A172 (cell line): ENCODE measurements at regions not wholly inside any gene's neighbourhood (a gene's known extent, or its start where the extent isn't known, plus 50 kb on each side); places are given as distances from the start of the nearest gene placed in this dataset.
"Not testable (repeated sequence)": the region's sequence is repeated elsewhere in the genome, so short reads cannot be mapped to it uniquely, and the experiment has no call there.

ENCODE experiments used
- DNase-seq: peaks from one replicate; pipeline ENCODE4 v3.0.0-alpha.2; 2015; ENCODE audit warnings: low spot score

DNA sequence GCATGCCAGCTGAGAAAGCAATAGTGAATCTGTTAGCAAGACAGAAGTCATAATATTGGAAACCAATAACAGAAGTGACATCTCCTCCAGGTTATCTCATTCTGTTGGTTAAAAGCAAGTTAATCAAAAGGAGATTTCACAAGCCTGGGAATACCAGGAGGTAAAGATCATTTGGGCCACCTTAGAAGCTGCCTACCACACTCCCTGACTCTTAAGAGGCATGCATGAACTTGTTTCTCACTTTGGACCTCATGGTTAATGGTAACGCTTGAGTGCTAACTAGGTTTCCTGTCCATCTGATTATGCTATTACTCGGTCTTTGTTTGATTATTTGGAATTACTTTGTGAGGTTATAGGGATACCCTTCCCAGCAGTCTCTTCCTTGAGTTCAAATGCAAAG is 650.8 kb upstream of the SGO1 start:
- no peak for DNase-seq

GRCh38 chr3:20832963-20833362 is 647.0 kb upstream of the SGO1 start:
- no peak for DNase-seq

DNA sequence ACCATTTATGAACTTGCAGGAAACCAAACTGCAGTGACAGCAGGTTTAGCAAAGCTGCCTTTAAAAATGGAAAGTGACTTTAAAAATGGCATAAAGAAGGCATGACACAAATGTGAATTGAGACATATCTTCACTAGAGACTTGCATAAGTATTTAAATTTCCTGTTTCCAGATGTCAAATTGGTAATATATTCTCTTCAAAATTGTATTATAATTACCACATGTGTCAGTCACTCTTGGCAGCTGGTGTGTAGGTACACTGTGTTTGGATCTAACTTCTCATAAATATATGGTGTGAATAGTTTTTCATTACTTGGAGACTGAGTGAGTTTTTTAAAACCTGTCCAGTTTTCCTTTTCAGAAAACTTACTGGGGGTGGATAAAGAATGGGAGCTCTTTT is 636.2 kb upstream of the SGO1 start:
- no peak for DNase-seq

DNA sequence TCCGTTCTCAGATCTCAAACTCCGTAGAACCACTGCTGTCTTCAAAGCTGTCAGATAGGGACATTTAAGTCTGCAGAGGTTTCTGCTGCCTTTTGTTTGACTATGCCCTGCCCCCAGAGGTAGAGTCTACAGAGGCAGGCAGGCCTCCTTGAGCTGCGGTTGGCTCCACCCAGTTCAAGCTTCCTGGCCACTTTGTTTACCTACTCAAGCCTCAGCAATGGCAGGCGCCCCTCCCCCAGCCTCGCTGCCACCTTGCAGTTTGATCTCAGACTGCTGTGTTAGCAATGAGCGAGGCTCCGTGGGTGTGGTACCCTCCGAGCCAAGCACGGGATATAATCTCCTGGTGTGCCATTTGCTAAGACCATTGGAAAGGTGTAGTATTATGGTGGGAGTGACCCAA is 634.9 kb upstream of the SGO1 start:
- not testable (repeated sequence) for DNase-seq

- no peak for DNase-seq
Measured at GRCh38 chr3:20811631-20812030, 625.6 kb upstream of the SGO1 start.

- no peak for DNase-seq
Measured at GRCh38 chr3:20811006-20811405, 625.0 kb upstream of the SGO1 start.

DNA sequence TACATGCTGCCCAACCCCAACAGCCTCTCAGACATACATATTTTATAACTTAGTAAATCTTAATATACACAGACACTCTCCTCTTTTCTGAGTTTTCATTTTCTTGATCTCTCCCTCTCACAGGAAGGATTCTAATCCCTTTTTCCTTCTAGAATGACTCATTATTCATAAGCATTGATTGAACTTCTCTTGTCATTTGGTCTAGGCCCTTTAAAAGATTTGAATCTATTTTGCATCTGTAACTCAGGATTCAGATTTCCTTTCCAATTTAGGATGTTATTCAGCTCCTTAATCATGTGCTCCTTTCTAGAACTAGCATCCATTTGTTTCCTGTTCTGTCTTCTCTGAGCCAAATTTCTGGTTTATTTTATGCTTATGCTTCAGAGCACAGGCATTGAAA is 624.5 kb upstream of the SGO1 start:
- no peak for DNase-seq

GRCh38 chr3:20809356-20809755 is 623.4 kb upstream of the SGO1 start:
- no peak for DNase-seq

DNA sequence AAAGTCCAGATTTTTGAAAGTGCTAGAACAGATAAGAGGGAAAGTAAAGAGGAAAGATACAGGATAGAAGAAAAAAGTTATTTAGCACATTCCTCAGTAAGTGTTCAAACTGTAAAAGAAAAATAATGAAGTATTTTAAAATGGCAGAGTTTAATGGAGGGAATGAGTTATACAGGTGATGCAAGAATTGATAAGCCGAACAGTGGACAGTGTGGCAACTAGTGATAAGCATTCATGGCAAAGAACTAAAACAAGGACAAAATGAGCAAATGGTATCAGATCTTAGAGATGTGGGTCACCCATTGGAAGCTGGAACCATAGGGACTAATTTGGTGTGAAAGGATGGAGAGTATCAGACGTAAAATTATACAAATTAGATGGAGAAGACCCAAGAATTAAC is 622.9 kb upstream of the SGO1 start:
- DNase-seq: no peak

GRCh38 chr3:20798666-20799065 is 612.7 kb upstream of the SGO1 start:
- no peak for DNase-seq

GRCh38 chr3:20787005-20787404 is 601.0 kb upstream of the SGO1 start:
- DNase-seq: no peak

DNA sequence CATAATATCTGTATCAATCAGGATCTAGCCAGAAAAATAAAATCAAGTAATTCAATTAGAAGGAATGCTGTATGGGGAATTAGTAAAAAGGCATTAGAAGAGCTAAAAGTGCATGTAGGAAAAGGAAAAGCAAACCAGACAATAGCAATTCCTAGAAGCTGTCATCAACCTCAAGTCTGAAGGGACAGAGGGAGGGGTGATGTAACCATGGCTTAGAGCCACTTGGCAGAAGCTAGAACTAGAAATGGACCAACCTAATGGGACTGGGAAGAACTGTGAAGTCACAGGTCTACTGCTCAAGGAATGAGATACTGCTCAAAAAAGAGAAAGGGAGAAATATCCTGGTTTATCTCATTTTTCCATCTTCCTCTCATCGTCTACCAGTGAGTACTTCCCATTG is 590.7 kb upstream of the SGO1 start:
- no peak for DNase-seq

DNA sequence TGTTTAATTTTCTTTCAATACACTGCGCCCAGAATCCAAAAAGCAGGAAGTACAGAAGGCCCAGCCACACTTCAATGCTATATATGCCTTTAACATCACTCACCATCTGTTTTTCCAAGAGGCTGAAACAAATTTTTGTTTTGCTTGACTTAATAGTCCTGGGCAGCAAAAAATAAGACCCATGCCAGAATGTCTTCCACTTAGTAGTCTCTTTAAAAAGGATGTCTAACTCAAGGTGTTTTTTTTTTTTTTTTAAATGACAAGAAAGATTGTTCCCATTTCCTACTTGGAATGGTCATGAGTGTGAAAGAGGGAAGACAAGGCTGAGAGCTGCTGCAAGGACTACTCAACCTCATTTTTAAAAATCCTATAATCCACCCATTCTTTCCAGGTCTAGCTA is 590.3 kb upstream of the SGO1 start:
- DNase-seq: no peak

- no peak for DNase-seq
Measured at GRCh38 chr3:20773320-20773984, 587.4 kb upstream of the SGO1 start.

GRCh38 chr3:20772869-20773268 is 586.9 kb upstream of the SGO1 start:
- DNase-seq: no peak

DNA sequence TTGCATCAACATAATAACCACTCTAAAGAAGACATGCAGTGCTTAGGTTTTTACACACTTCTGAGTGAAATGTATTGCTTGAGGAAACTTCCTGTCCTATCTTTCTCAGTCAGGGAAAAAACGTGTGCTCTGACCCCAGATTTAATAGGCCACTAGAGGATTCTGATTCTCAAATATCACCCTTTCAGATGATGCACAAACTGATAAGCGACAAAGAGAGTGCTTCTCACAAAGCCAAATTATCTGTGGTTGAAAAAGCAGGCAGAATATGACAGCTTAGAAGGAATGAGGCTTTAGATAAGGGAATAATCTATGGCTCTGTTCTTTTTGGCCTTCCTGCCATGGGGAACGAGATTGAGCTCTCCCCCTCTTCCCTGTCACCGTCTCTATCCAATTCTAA is 583.4 kb upstream of the SGO1 start:
- DNase-seq: no peak

- peak; percentile 21 for DNase-seq
Measured at GRCh38 chr3:20760981-20761380, 575.0 kb upstream of the SGO1 start.

DNA sequence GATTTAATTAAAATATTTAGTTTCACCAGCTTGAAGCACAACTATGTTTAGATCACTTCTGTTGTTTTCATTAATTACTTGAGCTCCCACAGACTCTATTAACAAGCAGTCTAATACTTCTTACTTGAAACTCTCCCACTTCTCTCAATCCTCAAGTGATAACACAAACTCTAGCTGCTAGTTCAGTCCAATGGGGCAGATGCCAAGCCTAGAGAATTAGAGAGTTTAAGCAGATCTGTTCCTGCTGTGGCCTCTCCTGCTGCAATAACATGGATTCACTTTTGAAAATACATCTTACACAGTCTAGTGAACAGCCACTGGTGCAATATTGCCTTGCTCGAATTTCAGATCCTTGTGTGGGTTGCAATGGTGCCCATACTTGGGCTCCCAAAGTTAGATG is 566.4 kb upstream of the SGO1 start:
- DNase-seq: no peak

GRCh38 chr3:20751296-20751695 is 565.3 kb upstream of the SGO1 start:
- no peak for DNase-seq

- DNase-seq: no peak
Measured at GRCh38 chr3:20747741-20748140, 561.7 kb upstream of the SGO1 start.

DNA sequence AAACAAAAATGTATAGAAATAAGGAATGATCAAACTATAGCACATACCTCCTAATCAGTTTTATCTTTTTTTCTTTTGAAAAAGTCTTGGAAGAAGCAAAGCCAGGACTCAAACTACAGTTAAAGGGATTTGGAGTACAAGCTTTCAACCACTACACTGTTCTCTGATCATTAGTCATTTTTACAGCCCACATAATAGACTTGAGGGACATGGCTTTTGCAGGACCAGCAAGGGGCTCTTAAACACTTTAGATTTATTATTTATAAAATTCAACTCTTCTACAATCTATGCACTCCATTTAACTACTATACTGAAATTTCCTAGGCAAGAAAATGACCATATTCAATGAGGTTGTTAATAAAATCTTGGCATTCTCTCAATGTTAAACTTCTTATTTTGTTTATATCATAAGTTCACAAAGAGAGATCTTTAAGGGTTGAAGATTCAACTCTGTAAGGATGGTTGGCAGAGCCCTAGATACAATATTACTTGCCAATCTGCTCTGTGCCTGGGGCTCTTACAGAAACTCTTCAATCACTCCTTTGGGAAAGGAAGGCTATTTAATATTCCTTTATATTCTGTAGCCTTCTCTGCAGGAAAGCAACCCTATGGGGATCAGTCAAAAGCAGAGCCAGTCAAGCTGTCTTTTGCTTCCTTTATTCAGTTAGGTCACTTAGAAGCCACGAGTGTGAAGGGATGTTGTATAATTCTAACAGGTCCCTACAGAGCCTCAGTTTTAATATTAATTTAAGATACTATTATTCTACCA is 557.7 kb upstream of the SGO1 start:
- no peak for DNase-seq

DNA sequence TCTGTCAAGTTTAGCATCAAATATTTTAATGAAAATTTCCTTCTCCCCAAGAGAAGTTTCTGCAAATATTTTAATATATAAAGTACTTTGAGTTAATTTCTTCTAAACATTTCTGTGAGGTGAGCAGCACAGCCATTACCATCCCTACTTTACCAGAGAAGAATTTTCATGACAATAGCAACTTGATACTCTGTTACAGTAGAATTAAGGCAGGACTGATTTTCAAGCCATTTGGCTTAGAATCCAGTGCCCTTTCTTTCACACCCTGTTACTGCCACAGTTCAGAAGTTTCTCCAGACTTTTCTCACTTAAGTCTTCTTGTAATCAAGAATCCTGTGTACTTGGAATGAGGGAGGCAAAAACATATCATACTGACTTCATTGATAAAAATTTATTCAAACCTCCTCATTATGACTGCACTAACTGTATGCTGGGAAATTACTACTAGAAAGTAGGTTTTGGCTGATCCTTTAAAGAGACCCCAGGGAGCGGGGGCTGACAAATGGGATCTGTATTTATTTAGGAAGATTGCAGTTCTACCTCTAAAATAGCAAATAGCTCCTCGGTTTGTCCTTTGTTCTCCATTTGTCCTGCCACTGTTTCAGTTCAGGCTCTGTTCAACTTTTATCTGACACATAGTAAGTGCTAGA is 557.0 kb upstream of the SGO1 start:
- DNase-seq: no peak

DNA sequence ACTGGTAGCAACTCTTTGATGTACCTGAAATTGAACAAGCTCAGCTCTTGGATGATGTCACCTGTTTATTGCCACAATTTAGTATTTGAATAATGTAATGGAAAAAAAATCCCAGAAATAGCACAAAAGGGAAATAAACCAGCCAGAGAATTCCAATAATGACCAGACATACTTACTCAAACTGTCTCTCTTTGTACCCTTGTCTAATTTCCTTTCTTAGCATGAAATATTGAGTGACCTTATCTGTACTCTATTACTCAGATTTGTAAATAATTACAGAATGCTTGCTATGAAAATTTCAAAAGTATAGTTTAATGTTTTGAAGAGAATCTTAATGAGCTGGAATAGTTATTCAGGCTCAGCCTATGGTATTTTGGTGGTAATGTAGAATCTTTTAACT is 555.4 kb upstream of the SGO1 start:
- DNase-seq: no peak
